NCI-H748 (cell line): ENCODE measurements at regions not wholly inside any gene's neighbourhood (a gene's known extent, or its start where the extent isn't known, plus 50 kb on each side); places are given as distances from the start of the nearest gene placed in this dataset.

Experiments
- DNase-seq: peaks from one replicate; lab custom pipeline; 2025; ENCODE audit not compliant: unreplicated experiment; lab: John Stamatoyannopoulos, UW

DNA sequence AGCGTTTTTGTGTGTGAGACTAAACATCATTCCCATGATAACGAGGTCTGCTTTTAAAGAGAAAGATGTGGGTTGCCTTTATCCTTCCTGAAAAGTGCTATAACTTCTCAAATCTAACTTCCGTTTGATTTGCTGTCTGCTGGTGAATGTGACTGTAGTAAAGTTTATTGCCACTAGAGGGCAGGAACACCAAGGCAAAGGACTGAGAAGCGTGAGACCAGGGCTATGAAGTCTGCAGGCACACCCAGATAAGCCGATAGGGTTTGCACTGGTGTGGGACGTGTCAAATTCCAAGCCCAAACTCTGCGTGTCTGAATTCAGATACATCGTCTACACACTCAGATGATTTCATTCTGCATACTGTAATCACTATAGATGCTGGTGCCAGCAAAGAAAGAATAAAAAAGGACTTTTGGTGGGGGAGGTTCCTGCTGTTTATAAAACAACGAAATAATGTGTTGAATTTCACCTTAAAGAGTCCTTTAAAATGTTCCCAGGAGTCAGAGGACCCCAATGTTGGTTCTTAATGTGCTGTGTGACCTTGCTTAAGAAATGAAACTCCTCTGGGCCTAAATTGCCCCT is 87.2 kb downstream of the PTTG1 start:
- peak; percentile 72 for DNase-seq

DNA sequence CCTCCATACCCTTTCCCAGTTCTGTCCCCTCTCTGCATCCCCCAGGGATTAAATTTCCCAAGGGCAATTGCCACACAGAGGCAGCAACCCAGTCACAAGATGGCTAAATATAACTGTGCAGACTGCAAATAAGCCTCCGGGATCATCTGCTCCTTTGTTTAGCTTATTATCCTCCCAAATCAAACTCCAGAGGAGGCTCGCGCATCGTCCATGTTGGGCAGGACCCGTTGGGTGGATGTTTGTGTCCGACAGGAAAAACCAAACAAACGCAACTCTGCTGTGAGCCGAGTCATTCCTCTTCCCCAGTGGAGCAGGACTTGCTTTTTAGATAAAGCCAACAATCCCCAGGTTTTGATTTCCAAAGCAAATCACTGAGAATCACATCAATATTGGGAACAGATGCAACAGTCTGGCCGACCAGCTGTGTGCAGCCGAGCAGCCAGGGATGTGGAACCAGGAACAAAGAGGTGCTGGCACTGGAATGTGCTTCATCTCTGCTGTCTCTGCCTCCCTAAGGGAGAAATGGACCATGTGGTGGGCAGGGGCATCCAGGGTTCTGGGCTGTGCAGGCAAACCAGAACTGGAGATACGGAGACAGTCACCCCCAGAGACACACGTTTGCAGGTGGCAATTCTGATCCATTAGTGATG is 89.8 kb downstream of the PTTG1 start:
- DNase-seq = peak; percentile 46
